ENCODE measurements at regions not wholly inside any gene's neighbourhood (a gene's known extent, or its start where the extent isn't known, plus 50 kb on each side); places are given as distances from the start of the nearest gene placed in this dataset.

DNA sequence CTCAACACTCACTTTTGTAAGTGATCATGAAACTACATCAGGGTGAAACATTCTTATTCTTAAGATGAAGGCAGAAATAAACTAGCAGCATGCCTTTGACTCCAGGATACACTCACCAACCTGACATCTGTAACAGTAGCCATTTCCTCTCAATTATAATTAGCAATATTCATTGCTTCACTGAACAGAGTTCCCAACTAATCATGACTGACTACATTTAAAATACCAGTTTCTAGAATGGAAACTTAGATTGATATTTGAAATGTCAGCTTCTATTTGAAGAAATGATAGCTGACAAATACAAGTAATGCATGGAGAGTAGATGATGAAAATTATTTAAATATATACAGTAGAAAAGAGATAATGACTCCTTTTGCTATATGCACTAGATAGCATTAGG is 1023.8 kb downstream of the MRPL39 start:
- no peaks in the 10 kb centered on the region for H3K36me3 ChIP-seq (ENCODE audit: insufficient read depth in 1 of 2, low read depth in 1 of 2)
- intact Hi-C loops (cut with DNase I), result no loop called here
- no peaks in the 10 kb centered on the region for H3K4me1 ChIP-seq
- no peak for DNase-seq
- H3K4me3 ChIP-seq, result no peak overlapping the region
- no peaks in the 10 kb centered on the region for H3K9me3 ChIP-seq
- ATAC-seq, result no peak
- no peak overlapping the region for H3K27ac ChIP-seq
- TF ChIP-seq, protein P1, sequence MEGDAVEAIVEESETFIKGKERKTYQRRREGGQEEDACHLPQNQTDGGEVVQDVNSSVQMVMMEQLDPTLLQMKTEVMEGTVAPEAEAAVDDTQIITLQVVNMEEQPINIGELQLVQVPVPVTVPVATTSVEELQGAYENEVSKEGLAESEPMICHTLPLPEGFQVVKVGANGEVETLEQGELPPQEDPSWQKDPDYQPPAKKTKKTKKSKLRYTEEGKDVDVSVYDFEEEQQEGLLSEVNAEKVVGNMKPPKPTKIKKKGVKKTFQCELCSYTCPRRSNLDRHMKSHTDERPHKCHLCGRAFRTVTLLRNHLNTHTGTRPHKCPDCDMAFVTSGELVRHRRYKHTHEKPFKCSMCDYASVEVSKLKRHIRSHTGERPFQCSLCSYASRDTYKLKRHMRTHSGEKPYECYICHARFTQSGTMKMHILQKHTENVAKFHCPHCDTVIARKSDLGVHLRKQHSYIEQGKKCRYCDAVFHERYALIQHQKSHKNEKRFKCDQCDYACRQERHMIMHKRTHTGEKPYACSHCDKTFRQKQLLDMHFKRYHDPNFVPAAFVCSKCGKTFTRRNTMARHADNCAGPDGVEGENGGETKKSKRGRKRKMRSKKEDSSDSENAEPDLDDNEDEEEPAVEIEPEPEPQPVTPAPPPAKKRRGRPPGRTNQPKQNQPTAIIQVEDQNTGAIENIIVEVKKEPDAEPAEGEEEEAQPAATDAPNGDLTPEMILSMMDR (IDR thresholded peaks at IDR 0.05), result no peak
- H3K27me3 ChIP-seq (ENCODE audit: insufficient read depth in 3 of 3, low read length in 2 of 3), result no peaks in the 10 kb centered on the region

DNA sequence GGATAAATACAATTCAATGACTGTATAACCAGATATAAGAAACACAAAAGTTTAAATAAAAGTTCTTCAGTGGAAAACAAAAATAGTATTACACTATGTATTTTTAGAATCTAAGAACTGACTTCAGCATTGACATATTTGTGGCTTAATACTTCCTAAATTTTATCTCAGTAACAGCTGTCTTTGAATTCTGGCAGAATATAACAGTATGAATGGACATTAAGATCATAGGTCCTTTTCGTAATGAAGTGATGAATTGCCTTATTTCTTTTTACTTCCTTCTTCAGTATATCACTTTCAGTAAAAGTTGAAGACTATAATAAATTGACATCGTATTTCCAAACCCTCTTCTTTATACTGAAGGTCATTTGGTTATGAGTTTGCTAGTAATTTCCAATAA is 1030.0 kb downstream of the MRPL39 start:
- DNase-seq (no peak), ATAC-seq (no peak)
- WGBS, 3 donors, result 17 to 28% (median 20%) methylated on average over 2 of the region's 2 CpGs
- no peaks in the 10 kb centered on the region for H3K9me3 ChIP-seq
- no peaks in the 10 kb centered on the region for H3K27me3 ChIP-seq (ENCODE audit: insufficient read depth in 3 of 3, low read length in 2 of 3)
- no peak overlapping the region for H3K27ac ChIP-seq
- no peak overlapping the region for H3K4me3 ChIP-seq
- H3K4me1 ChIP-seq, result no peaks in the 10 kb centered on the region
- TF ChIP-seq, protein P1 (IDR thresholded peaks at IDR 0.05), result no peak
- H3K36me3 ChIP-seq (ENCODE audit: insufficient read depth in 1 of 2, low read depth in 1 of 2), result no peaks in the 10 kb centered on the region
- intact Hi-C loops (cut with DNase I), result no loop called here

DNA sequence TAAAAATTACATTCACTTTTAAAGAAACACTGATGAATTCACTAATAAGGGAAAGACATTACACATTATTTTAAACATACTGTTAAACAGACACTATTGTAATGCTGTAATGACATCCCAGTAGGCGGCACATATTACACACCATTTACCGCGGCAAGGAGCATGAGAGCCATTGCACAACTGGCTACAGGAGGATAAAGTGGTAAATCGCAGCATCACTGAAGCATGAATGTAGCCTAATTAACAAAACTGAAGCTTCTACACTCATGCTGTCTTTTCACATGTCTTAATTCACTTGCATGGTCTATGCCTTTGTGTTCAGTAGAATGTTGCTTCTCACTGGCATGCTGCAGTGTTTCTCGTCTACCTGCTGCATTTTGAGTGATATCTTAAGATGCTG is 1046.0 kb downstream of the MRPL39 start:
- DNase-seq (no peak), ATAC-seq (no peak)
- H3K27me3 ChIP-seq (ENCODE audit: insufficient read depth in 3 of 3, low read length in 2 of 3), result no peaks in the 10 kb centered on the region
- H3K4me1 ChIP-seq, result no peaks in the 10 kb centered on the region
- WGBS, 3 donors, result 87 to 93% (median 88%) methylated on average over 5 of the region's 5 CpGs
- TF ChIP-seq, protein P1 (IDR thresholded peaks at IDR 0.05), result no peak
- no peaks in the 10 kb centered on the region for H3K9me3 ChIP-seq
- intact Hi-C loops (cut with DNase I), result no loop called here
- H3K36me3 ChIP-seq (ENCODE audit: insufficient read depth in 1 of 2, low read depth in 1 of 2), result no peaks in the 10 kb centered on the region
- H3K4me3 ChIP-seq, result no peak overlapping the region
- H3K27ac ChIP-seq, result no peak overlapping the region

DNA sequence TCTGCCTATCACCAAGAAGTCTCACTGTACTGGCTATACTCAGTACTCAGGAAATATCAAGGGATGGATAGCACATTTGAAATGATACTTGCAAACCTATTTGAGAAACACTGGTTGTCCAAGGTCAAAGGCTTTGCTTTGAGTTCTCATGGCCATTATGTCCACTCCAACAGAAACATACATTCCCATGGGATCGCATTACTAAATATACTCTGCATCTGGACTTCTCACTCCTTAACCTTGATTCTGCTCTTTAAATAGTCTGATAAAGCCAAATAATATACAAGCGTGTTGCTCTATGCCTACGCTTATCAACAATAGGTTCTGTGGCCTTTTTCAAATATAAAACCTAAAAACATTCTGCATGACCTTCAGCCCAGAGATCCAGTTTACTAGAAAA is 1054.8 kb downstream of the MRPL39 start:
- Histone ChIP-seq H3K27me3 (ENCODE audit: insufficient read depth in 3 of 3, low read length in 2 of 3) (no peaks in the 10 kb centered on the region), H3K9me3 (no peaks in the 10 kb centered on the region), H3K4me1 (no peaks in the 10 kb centered on the region), H3K27ac (no peak overlapping the region), H3K4me3 (no peak overlapping the region), H3K36me3 (ENCODE audit: insufficient read depth in 1 of 2, low read depth in 1 of 2) (no peaks in the 10 kb centered on the region)
- intact Hi-C loops (cut with DNase I), result no loop called here
- TF ChIP-seq, protein P1 (IDR thresholded peaks at IDR 0.05), result no peak
- ATAC-seq (no peak), DNase-seq (no peak)
- 59 to 62% (median 62%) methylated on average over 3 of the region's 3 CpGs for WGBS, 3 donors

DNA sequence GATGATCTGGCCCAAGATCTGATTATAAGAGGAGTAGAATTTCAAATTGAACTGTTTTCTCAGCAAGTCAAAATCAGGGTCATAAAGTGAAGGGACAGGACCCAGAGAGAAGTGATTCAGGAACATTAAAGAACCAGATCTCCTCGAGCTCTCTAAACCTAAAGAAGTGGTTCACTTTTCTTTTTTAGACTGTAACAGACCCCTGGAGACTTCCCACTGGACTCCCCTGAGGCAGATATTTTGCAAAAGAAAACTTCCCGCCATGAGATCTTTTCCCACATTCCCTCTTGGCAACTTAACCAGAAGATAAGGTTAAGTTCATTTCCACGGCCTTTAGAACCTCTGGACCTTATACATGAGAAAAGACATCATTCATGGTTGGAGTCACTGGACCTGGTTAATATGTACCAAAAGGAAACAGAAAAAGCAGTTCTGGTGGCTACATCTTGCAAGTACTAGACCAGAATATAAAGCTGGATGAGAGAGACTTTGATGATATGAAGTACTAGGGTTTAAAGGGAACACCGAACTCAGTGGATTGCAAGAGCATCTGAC is 1061.4 kb downstream of the MRPL39 start:
- intact Hi-C loops (cut with DNase I), result no loop called here
- DNase-seq, result no peak
- no peak overlapping the region for H3K27ac ChIP-seq

More for the DNA sequence above, 1061.4 kb downstream of the MRPL39 start:
- TF ChIP-seq, protein P1 (IDR thresholded peaks at IDR 0.05), result no peak
- 62 to 67% (median 64%) methylated on average over 4 of the region's 4 CpGs for WGBS, 3 donors
- H3K4me1 ChIP-seq, result no peaks in the 10 kb centered on the region
- H3K27me3 ChIP-seq (ENCODE audit: insufficient read depth in 3 of 3, low read length in 2 of 3), result no peaks in the 10 kb centered on the region
- no peaks in the 10 kb centered on the region for H3K9me3 ChIP-seq
- no peak overlapping the region for H3K4me3 ChIP-seq
- ATAC-seq, result no peak
- no peaks in the 10 kb centered on the region for H3K36me3 ChIP-seq (ENCODE audit: insufficient read depth in 1 of 2, low read depth in 1 of 2)

Data from psoas muscle (tissue), 7 donors.